DMS153 treated with DMSO at 0.1 percent for 48 hours (cell line): ENCODE measurements at regions not wholly inside any gene's neighbourhood (a gene's known extent, or its start where the extent isn't known, plus 50 kb on each side); places are given as distances from the start of the nearest gene placed in this dataset.

Experiments used
- DNase-seq: peaks from one replicate; lab custom pipeline; 2025; ENCODE audit not compliant: unreplicated experiment; lab: John Stamatoyannopoulos, UW

DNA sequence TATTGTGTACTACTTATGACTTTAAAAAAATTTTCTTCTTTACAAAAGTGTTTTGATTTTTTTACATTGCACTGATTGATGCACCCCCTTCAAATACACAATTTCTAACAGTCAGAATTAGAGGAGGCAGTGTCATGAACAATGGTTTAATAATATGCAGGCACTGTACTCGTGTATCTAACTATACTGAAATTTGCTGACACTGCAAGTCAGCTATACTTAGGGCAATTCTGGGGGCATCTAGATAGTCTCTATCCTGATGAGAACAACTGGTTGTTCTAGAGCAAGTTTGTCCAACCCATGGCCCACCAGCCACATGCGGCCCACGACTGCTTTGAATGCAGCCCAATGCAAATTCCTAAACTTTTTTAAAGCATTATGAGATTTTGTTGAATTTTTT lies 375.6 kb downstream of the BCKDHB start:
- DNase-seq = no peak

DNA sequence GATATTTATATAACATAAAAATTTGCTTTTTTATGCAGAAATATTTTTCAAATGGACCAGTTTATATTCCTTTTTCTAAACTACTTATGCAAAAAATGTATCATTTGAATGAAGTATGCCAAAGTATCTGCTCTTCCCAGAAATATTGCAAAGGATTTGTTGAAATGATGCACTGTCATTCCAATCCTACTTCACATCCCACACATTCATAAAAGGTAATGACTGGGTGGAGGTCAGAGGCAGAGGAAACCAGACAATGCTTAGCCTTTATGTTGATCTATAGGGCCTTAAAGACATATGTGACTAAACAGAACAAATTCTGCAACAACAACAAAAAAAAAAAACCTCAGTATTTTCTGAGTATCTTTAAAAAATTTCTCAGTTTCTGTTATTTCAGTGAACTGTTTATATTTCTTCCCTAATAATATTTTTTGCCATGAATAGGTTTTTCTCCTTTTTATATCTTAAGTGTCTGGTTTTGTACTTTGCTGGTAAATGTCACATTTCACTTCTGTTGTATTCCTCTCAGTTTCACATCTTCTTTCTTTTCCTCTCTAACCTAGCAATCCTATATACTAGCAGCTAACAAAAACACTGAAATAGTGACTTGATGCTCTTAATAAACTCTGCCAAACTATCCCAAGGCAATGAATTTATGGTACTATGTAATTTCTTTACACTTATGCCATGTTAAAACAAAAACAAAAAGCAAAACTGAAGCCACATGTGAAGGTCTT lies 374.1 kb downstream of the BCKDHB start:
- DNase-seq = no peak

DNA sequence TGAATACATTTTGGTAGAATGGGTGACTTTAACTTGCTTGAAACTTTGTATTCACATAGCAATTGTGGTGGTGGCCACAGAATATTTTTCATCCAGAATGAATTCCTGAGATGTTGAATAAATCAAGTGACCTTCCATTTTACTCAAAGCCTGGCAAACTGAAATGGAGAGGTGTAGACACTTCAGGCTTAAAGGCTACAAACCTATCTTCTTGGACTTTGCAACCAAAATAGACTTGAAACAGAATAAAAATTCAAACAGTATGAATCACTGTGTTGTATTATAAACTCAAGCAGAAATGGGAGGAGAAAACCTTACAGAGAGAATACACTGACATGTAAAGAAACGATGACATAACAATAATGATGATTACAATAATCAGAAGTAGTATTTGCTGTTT lies 371.6 kb downstream of the BCKDHB start:
- no peak for DNase-seq

DNA sequence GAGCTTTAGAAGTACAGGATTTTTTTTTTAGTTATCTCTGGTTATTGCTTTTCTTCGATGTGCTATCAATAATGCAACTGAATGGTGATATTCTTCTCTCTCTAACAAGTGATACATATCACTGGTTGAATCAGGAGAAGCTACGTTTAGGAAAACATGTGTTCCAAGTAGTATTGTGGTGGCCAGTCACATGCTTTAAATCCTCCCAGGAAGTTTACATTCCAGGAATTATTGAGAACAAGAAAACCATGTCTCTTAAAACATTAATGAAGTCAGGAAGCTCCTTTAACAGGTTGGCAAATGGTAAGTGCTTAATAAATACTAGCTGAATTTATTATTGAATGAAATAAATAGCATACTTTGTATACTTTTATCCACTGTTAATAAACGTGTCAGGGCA lies 371.1 kb downstream of the BCKDHB start:
- DNase-seq = no peak

DNA sequence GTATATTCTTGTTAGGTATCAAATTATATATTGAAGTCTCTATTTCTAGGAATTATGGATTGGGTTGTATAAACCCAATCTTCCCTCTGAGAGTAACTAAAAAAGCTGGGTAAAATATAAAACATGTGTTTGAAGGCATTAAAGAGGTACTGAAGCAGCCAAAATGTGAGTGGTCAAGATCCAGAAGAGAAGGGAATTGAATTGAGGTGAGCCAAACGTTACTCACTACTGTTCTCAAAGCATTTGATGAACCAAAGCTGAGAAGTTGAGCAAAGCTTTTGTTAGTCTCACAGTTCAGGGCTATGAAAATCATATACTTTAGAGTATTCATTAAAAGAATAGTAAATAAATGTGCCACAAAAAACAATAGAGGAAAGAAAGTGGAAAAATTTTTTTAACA lies 365.8 kb downstream of the BCKDHB start:
- DNase-seq = no peak

DNA sequence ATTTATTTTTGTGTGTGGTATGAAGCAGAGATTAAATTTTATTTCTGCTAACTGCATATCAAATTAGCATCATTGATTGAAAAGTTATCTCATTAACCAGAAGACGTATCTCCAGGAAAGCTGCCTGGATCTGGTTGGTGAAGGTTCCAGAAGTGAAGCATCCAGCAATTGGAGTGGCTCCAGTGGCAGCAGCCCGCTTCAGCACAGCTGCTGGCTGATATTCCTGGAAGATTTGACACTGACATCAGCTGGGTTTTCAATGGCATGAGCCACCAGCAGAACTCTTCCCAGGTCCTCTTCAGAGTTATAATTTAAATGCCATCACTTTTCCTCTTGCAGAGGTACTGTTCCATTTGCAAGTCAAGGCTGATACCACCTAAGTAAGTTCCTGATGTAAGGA lies 363.5 kb downstream of the BCKDHB start:
- no peak for DNase-seq

DNA sequence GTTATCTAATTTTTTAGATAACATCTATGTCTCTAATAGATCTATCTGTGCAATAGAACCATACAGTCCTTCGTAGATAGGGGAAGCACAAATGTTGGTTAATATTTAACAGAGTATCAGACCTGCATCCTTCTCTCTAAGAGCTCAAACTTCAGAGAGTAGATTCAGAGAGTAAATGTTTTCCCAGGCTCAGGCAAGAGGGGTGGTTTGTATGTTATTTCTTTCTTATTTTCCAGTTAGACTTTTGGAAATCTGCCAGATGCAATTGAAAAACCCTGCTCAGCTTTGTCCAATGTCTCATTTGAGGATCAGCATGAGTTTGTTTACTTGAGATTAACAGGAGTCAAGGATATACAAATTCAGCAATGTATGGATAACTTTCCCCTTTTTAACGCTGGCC lies 361.9 kb downstream of the BCKDHB start:
- no peak for DNase-seq

DNA sequence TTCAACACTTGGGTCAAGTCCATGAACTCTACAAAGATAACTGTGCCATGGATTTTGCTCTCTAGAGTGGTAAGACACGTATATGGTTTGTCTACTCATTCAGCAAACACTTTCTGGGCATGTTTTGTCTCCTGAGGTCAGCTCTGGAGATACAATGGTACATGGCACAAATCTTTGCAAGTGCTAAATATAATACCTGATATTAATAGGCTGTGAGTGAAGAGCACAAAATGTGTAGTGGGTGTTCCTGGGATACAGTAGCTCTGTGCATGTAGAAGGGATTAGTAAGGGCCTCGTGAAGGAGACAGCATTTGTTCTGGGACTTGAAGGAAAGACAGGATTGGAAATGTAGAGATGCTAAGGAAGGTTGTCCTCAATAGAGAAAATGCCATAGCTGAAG lies 360.9 kb downstream of the BCKDHB start:
- no peak for DNase-seq

DNA sequence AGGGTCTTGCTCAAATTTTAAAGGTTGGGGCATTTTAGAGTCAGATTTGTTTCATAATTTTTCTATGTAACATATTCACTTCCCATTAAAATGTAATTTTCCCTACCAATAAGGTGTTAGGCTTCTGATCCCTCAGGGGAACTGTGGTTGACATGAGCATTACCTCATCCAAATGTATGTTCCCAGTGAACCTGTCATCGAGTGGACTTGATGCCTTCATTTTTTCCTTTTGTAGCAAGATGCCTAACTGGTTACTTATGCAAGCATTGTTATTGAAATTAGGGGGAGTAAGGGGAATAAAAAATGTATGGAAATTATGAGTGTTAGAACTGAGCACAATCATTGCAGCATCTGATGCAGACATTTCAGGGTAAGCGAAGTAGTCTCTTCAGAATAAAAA lies 360.5 kb downstream of the BCKDHB start:
- no peak for DNase-seq

DNA sequence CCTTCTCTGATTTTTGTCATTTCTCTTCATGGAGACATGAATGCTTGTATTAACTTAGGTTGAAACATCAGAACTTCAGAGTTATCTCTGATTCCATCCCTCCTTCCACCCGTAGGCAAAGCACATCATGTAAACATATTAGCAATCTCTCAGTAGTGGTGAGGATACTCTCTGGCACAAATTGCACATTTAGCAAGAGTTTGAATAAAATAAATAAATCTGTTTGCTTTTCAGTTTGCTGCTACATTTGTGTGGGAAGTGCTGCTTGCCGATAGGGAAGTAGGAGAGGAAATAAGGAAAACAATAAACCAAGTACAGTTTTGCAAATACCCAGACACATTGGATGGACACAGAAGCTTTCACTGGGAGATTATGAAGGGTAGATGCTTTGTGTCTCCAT lies 359.0 kb downstream of the BCKDHB start:
- no peak for DNase-seq

DNA sequence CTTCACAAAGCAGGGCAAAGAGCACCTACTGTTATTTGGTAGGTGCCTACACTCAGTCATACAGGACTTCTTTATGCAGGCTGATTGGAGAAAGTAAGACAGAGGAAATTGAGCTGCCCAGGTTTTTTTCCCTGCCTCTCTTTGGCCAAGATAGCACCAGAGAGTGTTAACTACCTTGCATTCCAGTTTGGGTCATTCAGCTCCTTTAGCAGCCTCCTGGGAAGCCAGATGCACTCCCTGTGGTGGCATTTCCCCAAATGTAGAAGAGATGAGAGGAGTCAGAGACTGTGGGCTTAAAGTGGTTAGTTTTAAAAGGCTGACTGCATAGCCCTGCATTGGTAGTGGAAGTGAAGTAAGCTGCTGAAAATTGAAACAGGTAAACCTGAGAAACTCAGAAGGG lies 358.4 kb downstream of the BCKDHB start:
- no peak for DNase-seq

DNA sequence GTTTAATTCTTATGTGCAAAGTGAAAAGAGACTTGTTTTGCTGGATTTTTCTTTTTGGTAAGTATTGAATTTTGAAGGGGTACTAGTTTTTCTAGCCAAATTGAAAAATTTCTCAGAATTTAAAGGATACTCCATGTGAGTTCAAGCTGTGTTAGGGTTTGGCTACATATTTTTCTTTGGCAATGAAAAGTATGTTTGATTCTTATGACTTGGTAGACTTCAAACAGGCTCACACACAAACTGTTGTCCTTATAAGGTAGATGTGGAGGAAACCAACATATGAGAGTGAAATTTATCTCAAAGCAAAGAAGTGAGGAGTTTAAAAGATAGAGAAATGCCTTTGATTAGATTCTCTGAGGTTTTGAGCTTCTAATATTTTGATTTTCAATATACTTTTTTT lies 356.7 kb downstream of the BCKDHB start:
- no peak for DNase-seq

DNA sequence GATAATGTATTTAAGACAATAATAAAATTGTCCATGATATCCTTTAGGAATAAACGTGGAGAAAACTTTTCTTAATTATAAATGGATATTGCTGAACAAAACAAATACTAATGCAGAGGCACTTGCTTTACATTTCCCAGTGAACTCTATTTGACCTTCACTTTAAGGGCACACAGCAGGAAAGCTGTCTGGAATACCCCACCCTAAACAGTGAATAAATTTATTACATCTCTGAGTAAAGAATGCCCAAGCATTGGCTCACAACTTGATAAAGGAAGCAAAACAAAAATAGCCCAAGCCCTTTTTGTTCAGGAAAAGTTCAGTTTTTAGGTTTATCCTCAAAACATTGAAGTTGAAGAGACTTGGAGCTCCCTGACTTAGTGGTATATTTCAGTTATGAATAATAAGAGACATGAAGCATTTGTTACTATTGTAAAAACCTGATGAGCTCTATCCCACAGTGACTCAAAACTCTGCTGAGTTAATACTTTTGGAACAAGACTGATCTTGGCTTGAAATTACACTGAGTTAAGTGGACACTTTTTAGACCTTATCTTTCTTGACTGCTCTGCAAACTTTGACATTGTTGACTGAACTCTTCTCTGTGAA lies 353.9 kb downstream of the BCKDHB start:
- DNase-seq = no peak

DNA sequence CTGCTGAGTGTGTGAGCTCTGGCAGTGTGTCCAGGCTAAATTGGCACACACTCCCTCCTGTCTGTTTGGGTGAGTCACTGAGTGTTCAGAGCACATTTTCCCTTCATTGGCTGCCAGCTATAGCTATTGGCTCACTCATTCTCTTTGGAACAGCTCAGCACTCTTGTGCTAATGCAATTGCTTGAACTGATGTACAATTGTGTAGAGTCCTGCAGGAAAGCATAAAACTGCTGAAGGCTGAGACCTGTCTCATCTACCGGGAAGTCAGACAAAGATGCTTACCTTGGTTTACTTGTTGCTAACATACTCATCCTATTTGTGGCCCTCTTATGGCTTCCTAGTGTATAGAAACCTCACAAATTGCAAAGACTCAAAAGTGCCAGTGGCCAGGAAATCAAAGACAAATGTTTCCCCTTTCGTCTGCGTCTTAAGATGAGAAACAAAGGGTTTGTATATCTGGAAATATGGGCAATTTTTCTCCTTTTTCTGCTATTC lies 351.0 kb downstream of the BCKDHB start:
- DNase-seq = no peak

DNA sequence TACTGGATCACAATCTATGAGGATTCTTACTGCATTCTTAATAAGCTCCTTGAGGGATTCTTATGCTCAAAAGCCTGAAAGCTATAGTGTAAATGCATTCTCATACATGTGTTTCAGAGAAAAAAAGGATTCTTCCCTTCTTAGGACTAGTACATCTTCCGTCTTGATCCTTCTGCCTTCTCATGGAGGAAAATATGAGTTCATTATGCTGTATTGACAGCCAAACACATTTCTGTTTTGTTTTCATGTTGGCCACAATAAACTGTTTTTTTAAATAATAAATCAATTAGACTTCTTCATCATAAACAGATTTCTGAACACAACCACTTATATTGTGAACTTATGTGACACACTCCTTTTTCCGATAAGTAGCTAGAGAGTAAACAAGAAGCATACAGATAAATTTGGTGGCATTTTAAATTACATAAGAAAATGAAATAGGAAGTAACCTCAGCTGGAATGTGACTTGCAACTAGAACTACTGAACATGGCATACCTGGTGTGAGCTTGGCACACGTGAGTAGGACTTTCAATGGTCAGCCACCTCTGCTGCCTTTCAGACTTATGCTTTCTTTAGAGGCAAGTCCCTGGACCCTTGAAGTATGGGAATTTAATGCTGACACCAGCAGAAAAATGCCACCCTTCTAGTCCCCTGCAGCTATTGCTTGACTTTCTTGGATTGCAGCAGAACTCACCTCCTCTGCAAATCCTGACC lies 350.4 kb downstream of the BCKDHB start:
- no peak for DNase-seq

DNA sequence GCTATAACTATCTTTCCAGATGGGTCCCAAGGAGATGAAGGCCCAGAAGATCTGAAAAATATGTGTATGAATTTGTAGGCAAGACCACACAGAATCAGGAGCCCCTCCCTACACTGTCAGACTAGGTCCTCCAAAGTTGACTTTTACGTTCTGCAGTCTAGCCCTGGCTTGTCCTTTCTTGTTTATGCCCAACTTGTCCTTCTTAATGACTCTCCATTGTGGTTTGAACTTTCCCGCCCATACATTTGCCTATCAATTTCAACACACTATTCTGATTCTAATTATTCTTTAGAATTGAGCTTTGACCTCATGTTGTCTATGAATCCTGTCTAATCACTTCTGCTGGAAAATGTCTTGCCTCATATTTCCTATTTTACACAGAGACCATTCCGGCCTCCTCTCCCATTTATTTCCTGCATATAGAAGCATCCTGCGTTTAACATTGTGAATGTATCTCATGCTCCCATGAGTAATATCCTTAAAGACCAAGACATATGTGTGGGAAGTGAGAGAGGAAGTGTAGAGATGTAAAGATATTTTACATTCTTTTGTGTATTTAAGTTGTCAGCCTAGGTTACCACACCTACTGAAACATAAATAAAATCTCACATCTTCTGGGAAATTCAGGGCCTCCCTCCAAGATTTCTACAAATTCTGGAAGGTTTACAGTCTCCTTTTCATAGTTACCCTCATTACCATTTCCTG lies 348.3 kb downstream of the BCKDHB start:
- no peak for DNase-seq

DNA sequence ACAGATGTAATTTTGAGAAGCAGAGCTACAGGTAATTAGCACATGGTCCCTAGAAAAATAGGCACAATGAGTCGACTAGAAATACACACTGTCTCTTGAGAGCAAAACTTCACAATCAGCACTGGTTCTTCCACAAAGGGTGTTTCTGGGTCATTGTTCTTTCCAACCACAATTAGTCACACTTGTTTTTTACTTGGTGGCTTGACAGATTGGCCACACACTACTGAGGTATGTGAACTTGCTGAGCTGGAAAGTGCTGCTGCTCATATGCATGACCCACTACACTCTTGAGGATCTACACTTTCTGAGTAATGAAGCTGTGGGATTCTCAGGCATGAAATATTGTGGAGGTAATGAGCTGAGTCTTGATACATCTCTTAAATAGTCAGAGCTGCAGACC lies 347.7 kb downstream of the BCKDHB start:
- DNase-seq = no peak

DNA sequence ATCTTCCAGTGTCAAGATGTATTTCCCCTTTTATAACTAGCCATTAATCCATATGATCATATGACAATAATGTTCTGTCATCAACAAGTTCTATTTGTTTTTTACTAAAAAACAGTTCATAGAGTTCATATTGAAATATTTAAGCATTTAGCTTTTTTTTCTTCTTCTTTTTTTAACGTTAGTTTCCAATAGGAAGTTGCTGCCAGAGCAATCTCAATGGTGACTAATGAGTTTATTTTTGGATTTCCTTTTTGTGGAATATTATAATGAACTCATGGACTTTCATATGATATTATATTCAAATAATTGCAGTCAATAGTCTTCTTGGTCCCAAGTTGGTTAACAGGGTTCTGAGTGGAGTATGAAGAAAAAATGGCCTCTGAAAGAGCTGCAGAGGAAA lies 343.3 kb downstream of the BCKDHB start:
- no peak for DNase-seq

DNA sequence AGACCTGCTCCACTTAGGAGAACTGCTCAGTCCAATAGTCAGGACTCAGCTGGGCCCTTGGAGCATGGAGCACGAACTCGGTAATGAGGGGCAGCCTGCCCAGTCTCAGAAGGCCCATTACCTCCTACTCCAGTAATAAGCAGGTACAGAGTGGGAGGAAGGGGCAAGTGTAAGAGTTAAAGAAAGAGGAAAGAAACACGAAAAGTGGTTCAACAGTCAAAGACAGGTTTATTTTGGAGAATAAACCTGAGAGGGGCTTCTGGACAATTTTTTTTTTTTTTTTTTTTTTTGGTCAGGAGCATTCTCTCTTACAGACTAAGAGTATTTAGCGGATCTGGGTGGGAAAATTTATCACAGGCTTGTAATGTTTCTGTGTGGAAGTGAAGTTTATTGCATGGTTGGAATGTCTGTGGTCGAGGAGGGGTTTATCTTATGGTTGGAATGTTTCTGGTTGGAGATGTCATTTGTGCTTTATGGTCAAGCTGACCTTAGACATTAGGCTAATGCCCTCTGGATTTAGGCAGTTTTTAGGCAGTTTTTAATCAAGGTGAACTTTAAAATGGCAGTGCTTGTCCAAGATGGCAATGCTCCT lies 340.1 kb downstream of the BCKDHB start:
- DNase-seq = no peak

DNA sequence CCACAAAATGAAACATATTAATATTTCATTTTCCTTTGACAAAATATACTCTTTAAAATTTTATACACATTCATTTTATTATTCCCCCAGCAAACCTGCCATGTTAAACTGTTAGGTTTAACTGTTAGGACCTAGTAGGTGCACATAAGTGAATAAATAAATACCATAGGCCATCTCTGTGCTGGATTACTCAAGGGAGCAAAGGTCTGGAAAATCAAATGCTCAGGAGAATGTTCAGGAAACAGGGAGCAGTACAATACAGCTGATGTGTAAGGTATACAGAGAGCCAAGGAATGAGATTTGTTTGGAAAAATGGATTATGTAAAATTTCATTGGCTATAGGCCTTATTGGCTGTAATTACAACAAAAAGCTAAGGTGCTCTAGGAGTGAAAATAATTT lies 339.3 kb downstream of the BCKDHB start:
- DNase-seq = no peak

DNA sequence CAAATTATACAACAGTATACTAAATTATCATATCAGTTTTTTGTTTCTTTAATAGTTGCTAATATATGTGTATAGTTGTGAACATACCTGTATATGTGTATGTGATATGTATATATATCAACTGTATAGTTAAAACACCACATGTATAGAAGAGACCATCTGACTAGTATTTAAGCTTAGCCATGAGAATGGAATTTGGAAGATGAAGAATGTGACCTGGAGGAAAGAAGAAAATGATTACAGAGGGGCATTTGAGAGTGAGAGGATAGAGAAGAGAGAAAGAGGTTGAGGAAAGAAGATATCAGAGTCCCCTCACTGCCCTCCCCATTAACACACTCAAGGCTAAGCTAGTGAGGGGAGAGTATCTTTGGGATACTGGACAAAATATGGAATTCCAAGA lies 335.9 kb downstream of the BCKDHB start:
- no peak for DNase-seq
